ENCODE measurements at regions not wholly inside any gene's neighbourhood (a gene's known extent, or its start where the extent isn't known, plus 50 kb on each side); places are given as distances from the start of the nearest gene placed in this dataset.

- Histone ChIP-seq H2AFZ (ENCODE audit: low read length) (no peak overlapping the region), H3K4me1 (ENCODE audit: insufficient read depth, low read length) (no peaks in the 10 kb centered on the region), H3K79me2 (ENCODE audit: insufficient read depth, low read length) (no peaks in the 10 kb centered on the region), H3K27ac (ENCODE audit: extremely low read length, insufficient read depth, low read length) (no peak overlapping the region), H4K20me1 (ENCODE audit: insufficient read depth, low read length) (no peaks in the 10 kb centered on the region), H3K27me3 (ENCODE audit: control insufficient read depth in 1 of 2, insufficient read depth in 2 of 2, low read length in 2 of 2) (no peaks in the 10 kb centered on the region; a peak in 1 of 5 replicates), H3K9ac (ENCODE audit: insufficient read depth, low read depth, low read length) (no peak overlapping the region), H3K4me2 (ENCODE audit: low read depth, low read length) (no peak overlapping the region), H3K9me3 (ENCODE audit: low read length) (no peaks in the 10 kb centered on the region), H3K4me3 (replicated peaks in 1 of 3; ENCODE audit: insufficient read depth in 1 of 3, low read depth in 2 of 3, low read length in 3 of 3) (no peak overlapping the region), H3K36me3 (replicated peaks in 1 of 2; ENCODE audit: control insufficient read depth in 1 of 2, insufficient read depth in 2 of 2, low read length in 2 of 2) (no peaks in the 10 kb centered on the region)
- intact Hi-C loops (cut with micrococcal nuclease; ENCODE audit: unreplicated experiment) (no loop called here), in situ Hi-C loops (cut with HindIII; ENCODE audit: extremely low pct_ligation_motif_present, low pct_unique_long_range_greater_than_20kb) (no loop called here)
- ChIA-PET CTCF (ENCODE audit: low intra/inter-chr PET ratio, low total read pairs) (no interaction called here), POLR2A (no interaction called here)
- no peak for ATAC-seq
- BruUV-seq (replicated peaks) = no TSS peak
- DNase-seq (ENCODE audit: low spot score) = no peak
- 19% methylated on average over 8 of the region's 8 CpGs for WGBS (ENCODE audit: low lambda C conversion rate)
- no peak for FAIRE-seq
- TF ChIP-seq, protein P1, sequence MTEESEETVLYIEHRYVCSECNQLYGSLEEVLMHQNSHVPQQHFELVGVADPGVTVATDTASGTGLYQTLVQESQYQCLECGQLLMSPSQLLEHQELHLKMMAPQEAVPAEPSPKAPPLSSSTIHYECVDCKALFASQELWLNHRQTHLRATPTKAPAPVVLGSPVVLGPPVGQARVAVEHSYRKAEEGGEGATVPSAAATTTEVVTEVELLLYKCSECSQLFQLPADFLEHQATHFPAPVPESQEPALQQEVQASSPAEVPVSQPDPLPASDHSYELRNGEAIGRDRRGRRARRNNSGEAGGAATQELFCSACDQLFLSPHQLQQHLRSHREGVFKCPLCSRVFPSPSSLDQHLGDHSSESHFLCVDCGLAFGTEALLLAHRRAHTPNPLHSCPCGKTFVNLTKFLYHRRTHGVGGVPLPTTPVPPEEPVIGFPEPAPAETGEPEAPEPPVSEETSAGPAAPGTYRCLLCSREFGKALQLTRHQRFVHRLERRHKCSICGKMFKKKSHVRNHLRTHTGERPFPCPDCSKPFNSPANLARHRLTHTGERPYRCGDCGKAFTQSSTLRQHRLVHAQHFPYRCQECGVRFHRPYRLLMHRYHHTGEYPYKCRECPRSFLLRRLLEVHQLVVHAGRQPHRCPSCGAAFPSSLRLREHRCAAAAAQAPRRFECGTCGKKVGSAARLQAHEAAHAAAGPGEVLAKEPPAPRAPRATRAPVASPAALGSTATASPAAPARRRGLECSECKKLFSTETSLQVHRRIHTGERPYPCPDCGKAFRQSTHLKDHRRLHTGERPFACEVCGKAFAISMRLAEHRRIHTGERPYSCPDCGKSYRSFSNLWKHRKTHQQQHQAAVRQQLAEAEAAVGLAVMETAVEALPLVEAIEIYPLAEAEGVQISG (CRISPR knock-in tag; IDR thresholded peaks at IDR 0.05) = no peak
- no peak for TF ChIP-seq ZSCAN31 (CRISPR knock-in tag; IDR thresholded peaks at IDR 0.05; ENCODE audit: low read depth)
- TF ChIP-seq ZNF512B (CRISPR knock-in tag; IDR thresholded peaks at IDR 0.05; ENCODE audit: borderline replicate concordance) = no peak
- TF ChIP-seq, protein P2, sequence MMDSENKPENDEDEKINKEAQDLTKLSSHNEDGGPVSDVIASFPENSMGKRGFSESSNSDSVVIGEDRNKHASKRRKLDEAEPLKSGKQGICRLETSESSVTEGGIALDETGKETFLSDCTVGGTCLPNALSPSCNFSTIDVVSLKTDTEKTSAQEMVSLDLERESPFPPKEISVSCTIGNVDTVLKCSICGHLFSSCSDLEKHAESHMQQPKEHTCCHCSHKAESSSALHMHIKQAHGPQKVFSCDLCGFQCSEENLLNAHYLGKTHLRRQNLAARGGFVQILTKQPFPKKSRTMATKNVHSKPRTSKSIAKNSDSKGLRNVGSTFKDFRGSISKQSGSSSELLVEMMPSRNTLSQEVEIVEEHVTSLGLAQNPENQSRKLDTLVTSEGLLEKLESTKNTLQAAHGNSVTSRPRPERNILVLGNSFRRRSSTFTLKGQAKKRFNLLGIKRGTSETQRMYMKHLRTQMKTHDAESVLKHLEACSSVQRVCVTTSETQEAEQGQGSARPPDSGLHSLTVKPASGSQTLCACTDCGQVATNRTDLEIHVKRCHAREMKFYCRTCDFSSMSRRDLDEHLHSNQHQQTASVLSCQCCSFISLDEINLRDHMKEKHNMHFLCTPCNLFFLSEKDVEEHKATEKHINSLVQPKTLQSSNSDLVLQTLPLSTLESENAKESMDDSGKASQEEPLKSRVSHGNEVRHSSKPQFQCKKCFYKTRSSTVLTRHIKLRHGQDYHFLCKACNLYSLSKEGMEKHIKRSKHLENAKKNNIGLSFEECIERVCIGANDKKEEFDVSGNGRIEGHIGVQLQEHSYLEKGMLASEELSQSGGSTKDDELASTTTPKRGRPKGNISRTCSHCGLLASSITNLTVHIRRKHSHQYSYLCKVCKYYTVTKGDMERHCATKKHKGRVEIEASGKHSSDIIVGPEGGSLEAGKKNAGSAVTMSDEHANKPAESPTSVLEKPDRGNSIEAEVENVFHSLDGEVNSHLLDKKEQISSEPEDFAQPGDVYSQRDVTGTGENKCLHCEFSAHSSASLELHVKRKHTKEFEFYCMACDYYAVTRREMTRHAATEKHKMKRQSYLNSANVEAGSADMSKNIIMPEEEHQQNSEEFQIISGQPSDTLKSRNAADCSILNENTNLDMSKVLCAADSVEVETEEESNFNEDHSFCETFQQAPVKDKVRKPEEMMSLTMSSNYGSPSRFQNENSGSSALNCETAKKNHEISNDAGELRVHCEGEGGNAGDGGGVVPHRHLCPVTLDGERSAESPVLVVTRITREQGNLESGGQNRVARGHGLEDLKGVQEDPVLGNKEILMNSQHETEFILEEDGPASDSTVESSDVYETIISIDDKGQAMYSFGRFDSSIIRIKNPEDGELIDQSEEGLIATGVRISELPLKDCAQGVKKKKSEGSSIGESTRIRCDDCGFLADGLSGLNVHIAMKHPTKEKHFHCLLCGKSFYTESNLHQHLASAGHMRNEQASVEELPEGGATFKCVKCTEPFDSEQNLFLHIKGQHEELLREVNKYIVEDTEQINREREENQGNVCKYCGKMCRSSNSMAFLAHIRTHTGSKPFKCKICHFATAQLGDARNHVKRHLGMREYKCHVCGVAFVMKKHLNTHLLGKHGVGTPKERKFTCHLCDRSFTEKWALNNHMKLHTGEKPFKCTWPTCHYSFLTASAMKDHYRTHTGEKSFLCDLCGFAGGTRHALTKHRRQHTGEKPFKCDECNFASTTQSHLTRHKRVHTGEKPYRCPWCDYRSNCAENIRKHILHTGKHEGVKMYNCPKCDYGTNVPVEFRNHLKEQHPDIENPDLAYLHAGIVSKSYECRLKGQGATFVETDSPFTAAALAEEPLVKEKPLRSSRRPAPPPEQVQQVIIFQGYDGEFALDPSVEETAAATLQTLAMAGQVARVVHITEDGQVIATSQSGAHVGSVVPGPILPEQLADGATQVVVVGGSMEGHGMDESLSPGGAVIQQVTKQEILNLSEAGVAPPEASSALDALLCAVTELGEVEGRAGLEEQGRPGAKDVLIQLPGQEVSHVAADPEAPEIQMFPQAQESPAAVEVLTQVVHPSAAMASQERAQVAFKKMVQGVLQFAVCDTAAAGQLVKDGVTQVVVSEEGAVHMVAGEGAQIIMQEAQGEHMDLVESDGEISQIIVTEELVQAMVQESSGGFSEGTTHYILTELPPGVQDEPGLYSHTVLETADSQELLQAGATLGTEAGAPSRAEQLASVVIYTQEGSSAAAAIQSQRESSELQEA (CRISPR knock-in tag; IDR thresholded peaks at IDR 0.05; ENCODE audit: not compliant biosample characterization) = no peak
- no peak for TF ChIP-seq ZSCAN20 (CRISPR knock-in tag; IDR thresholded peaks at IDR 0.05; ENCODE audit: borderline replicate concordance)
- TF ChIP-seq ELF3 (CRISPR knock-in tag; IDR thresholded peaks at IDR 0.05) = no peak
- no peak for TF ChIP-seq ZNF567 (CRISPR knock-in tag; IDR thresholded peaks at IDR 0.05; ENCODE audit: borderline replicate concordance)
These were observed 261.7 kb downstream of the MAT2B start for GRCh38 chr5:163766936-163767670.
